ENCODE measurements at regions not wholly inside any gene's neighbourhood (a gene's known extent, or its start where the extent isn't known, plus 50 kb on each side); places are given as distances from the start of the nearest gene placed in this dataset.

DNA sequence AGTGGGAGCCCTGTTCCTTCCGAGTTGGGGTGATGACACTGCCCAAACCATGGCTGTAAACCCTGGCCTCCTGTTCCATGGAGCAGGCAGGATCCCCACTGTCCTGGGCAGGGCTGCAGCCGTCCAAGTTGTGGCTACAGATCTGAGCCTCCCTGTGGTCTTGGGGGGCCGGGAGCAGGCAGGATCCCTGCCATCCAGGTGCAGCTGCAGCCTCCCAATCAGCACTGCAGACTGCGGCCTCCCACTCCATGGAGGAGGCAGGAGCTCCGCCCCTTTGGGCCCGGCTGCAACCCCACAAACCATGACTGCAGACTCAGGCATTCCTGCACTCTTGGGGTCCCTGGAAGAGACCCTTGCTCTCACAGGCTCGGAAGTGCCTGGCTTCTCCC is 872.1 kb upstream of the GJE1 start:
- no peak for DNase-seq
- TF ChIP-seq CTCF (IDR thresholded peaks at IDR 0.05): no peak
- no peak for TF ChIP-seq POLR2A (IDR thresholded peaks at IDR 0.05)
- Histone ChIP-seq H3K4me3 (no peak overlapping the region), H3K36me3 (replicated peaks in 1 of 2) (no peaks in the 10 kb centered on the region), H3K27me3 (no peaks in the 10 kb centered on the region), H3K4me1 (replicated peaks in 1 of 2) (peaks cover 0 to 4% of the 10 kb centered on the region in 2 donors), H3K9me3 (replicated peaks in 1 of 3) (no peaks in the 10 kb centered on the region), H3K27ac (no peak overlapping the region)
- intact Hi-C loops (cut with DNase I): no loop called here
- WGBS, 4 donors: 69 to 87% (median 76%) methylated on average over 3 to 7 of the region's 7 CpGs

DNA sequence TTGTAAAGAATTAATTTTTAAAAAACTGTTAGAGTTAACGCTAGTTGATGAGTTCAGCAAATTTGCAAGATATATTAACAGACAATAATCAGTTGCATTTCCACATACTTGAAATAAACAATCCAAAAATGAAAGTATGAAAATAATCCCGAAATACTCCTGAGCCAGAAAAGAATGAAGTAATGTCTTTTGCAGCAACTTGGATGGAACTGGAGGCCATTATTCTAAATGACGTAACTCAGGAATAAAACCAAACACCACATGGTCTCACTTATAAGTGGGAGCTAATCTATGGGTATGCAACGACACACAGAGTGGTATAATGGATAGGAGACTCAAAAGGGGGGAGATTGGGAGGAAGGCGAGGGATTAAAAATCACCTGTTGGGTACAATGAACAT is 872.9 kb upstream of the GJE1 start:
- 74 to 82% (median 76%) methylated on average over 5 of the region's 5 CpGs for WGBS, 4 donors
- Histone ChIP-seq H3K27me3 (no peaks in the 10 kb centered on the region), H3K4me1 (replicated peaks in 1 of 2) (peaks cover 0 to 4% of the 10 kb centered on the region in 2 donors), H3K4me3 (no peak overlapping the region), H3K27ac (no peak overlapping the region), H3K9me3 (replicated peaks in 1 of 3) (no peaks in the 10 kb centered on the region), H3K36me3 (replicated peaks in 1 of 2) (no peaks in the 10 kb centered on the region)
- no peak for DNase-seq
- TF ChIP-seq CTCF (IDR thresholded peaks at IDR 0.05) (no peak), POLR2A (IDR thresholded peaks at IDR 0.05) (no peak)
- intact Hi-C loops (cut with DNase I): no loop called here

- WGBS, 4 donors: 77 to 89% (median 87%) methylated on average over 3 of the region's 3 CpGs
- intact Hi-C loops (cut with DNase I): no loop called here
- H3K9me3 ChIP-seq (replicated peaks in 1 of 3): no peaks in the 10 kb centered on the region
- no peaks in the 10 kb centered on the region for H3K36me3 ChIP-seq (replicated peaks in 1 of 2)
- TF ChIP-seq CTCF (IDR thresholded peaks at IDR 0.05) (no peak), POLR2A (IDR thresholded peaks at IDR 0.05) (no peak)
- peaks cover 0 to 4% of the 10 kb centered on the region in 2 donors for H3K4me1 ChIP-seq (replicated peaks in 1 of 2)
- H3K27ac ChIP-seq: no peak overlapping the region
- no peak overlapping the region for H3K4me3 ChIP-seq
- no peaks in the 10 kb centered on the region for H3K27me3 ChIP-seq
- no peak for DNase-seq
These were observed 873.6 kb upstream of the GJE1 start for GRCh38 chr6:141259091-141259490.

DNA sequence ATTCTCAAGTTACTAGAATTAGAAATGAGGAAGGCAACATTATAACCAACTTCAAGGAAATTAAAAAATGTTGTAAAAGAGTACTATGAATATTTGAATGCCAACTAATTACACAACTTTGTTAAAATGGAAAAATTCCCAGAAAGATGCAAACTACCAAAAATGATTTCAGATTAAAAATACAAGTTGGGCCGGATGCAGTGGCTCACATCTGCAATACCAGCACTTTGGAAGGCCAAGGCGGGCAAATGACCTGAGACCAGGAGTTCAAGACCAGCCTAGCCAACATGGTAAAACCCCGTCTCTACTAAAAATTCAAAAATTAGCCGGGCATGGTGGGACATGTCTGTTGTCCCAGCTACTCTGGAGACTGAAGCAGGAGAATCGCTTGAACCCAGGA is 874.2 kb upstream of the GJE1 start:
- 84 to 95% (median 92%) methylated on average over 5 of the region's 5 CpGs for WGBS, 4 donors
- H3K4me1 ChIP-seq (replicated peaks in 1 of 2): peaks cover 0 to 4% of the 10 kb centered on the region in 2 donors
- intact Hi-C loops (cut with DNase I): no loop called here
- H3K27ac ChIP-seq: no peak overlapping the region
- TF ChIP-seq POLR2A (IDR thresholded peaks at IDR 0.05): no peak
- no peak for TF ChIP-seq CTCF (IDR thresholded peaks at IDR 0.05)
- no peaks in the 10 kb centered on the region for H3K9me3 ChIP-seq (replicated peaks in 1 of 3)
- H3K36me3 ChIP-seq (replicated peaks in 1 of 2): no peaks in the 10 kb centered on the region
- DNase-seq: no peak
- no peaks in the 10 kb centered on the region for H3K27me3 ChIP-seq
- H3K4me3 ChIP-seq: no peak overlapping the region
